Stimulated activated CD4-positive, alpha-beta T cell treated with anti-CD3 and anti-CD28 coated beads, TNF-alpha, amount 100 ng/mL, for 24 hours (primary cell): ENCODE measurements at regions not wholly inside any gene's neighbourhood (a gene's known extent, or its start where the extent isn't known, plus 50 kb on each side); places are given as distances from the start of the nearest gene placed in this dataset.
"Not testable (repeated sequence)": the region's sequence is repeated elsewhere in the genome, so short reads cannot be mapped to it uniquely, and the experiment has no call there.

Experiments used
- DNase-seq, 3 experiments: peaks; one replicate each; pipeline ENCODE4 v3.0.0-alpha.2; 2020; ENCODE audit warnings: low read depth in 3 of 3

- no peak for DNase-seq
Observed at GRCh38 chr5:42896523-42896922, 84.8 kb upstream of the SELENOP start.

- no peak for DNase-seq
Observed at GRCh38 chr5:42894057-42894456, 82.4 kb upstream of the SELENOP start.

- DNase-seq = peak; percentile 27 to 58 (median 42)
Observed at GRCh38 chr5:42889311-42889933, 77.7 kb upstream of the SELENOP start.

GRCh38 chr5:42888771-42889170 is 77.1 kb upstream of the SELENOP start:
- DNase-seq = no peak

- no peak for DNase-seq
Observed at GRCh38 chr5:42887575-42887974, 75.9 kb upstream of the SELENOP start.

- no peak for DNase-seq
Observed at GRCh38 chr5:42887097-42887496, 75.4 kb upstream of the SELENOP start.

- DNase-seq = no peak
Observed at GRCh38 chr5:42886635-42887034, 74.9 kb upstream of the SELENOP start.

GRCh38 chr5:42884326-42884725 is 72.6 kb upstream of the SELENOP start:
- no peak for DNase-seq

GRCh38 chr5:42881416-42882117 is 69.9 kb upstream of the SELENOP start:
- DNase-seq = no peak

GRCh38 chr5:42880496-42881150 is 68.9 kb upstream of the SELENOP start:
- no peak for DNase-seq

GRCh38 chr5:42879291-42879690 is 67.6 kb upstream of the SELENOP start:
- DNase-seq = no peak

- no peak for DNase-seq
Observed at GRCh38 chr5:42878550-42878949, 66.9 kb upstream of the SELENOP start.

GRCh38 chr5:42878041-42878440 is 66.3 kb upstream of the SELENOP start:
- DNase-seq = no peak

GRCh38 chr5:42877431-42877830 is 65.7 kb upstream of the SELENOP start:
- no peak for DNase-seq

- no peak for DNase-seq
Observed at GRCh38 chr5:42876375-42876844, 64.7 kb upstream of the SELENOP start.

- DNase-seq = no peak
Observed at GRCh38 chr5:42875785-42876374, 64.2 kb upstream of the SELENOP start.

- no peak for DNase-seq
Observed at GRCh38 chr5:42875211-42875610, 63.5 kb upstream of the SELENOP start.

- DNase-seq = no peak
Observed at GRCh38 chr5:42874621-42875198, 63.0 kb upstream of the SELENOP start.

GRCh38 chr5:42872865-42873264 is 61.2 kb upstream of the SELENOP start:
- no peak for DNase-seq

- DNase-seq = no peak
Observed at GRCh38 chr5:42870882-42871418, 59.3 kb upstream of the SELENOP start.

GRCh38 chr5:42868417-42868816 is 56.7 kb upstream of the SELENOP start:
- not testable (repeated sequence) for DNase-seq

GRCh38 chr5:42864749-42865148 is 53.1 kb upstream of the SELENOP start:
- DNase-seq = not testable (repeated sequence)
